Right atrium auricular region (tissue), 2 donors: ENCODE measurements at regions not wholly inside any gene's neighbourhood (a gene's known extent, or its start where the extent isn't known, plus 50 kb on each side); places are given as distances from the start of the nearest gene placed in this dataset.

Source experiments
- DNase-seq: peaks from one replicate; pipeline ENCODE4 v3.0.0-alpha.2; 2019; ENCODE audit warnings: low spot score
- H3K27ac ChIP-seq, 2 donors: fragments of 200-600 bp; sonication (generic); 1 replicate in 1 of 2; 2 replicates in 1 of 2; pipeline ENCODE4 v1.5.1; 2016 to 2019
- H3K27me3 ChIP-seq, 2 donors: fragments of 200-600 bp; sonication (generic); one replicate each; pipeline versions ENCODE4 v1.5.1 to v1.6.0; 2017 to 2019
- H3K36me3 ChIP-seq: fragments of 200-600 bp; sonication (generic); one replicate; pipeline ENCODE4 v1.5.1; 2016
- H3K4me1 ChIP-seq, 2 donors: fragments of 200-600 bp; sonication (generic); one replicate each; pipeline versions ENCODE4 v1.5.1 to v1.6.0; 2017 to 2019
- H3K4me3 ChIP-seq, 2 donors: fragments of 200-600 bp; sonication (generic); 1 replicate in 1 of 2; 2 replicates in 1 of 2; pipeline ENCODE4 v1.5.1; 2017 to 2019; ENCODE audit warnings: mild to moderate bottlenecking in 1 of 2, moderate library complexity in 1 of 2
- H3K9me3 ChIP-seq, 2 donors: fragments of 200-600 bp; sonication (generic); one replicate each; pipeline ENCODE4 v1.5.1; 2019
- TF ChIP-seq, protein P1 (sequence below), 2 donors: fragments of 200-600 bp; sonication (generic); IDR thresholded peaks; one replicate each; pipeline ENCODE4 v1.5.1; 2019; ENCODE audit warnings: antibody characterized with exemption in 2 of 2

DNA sequence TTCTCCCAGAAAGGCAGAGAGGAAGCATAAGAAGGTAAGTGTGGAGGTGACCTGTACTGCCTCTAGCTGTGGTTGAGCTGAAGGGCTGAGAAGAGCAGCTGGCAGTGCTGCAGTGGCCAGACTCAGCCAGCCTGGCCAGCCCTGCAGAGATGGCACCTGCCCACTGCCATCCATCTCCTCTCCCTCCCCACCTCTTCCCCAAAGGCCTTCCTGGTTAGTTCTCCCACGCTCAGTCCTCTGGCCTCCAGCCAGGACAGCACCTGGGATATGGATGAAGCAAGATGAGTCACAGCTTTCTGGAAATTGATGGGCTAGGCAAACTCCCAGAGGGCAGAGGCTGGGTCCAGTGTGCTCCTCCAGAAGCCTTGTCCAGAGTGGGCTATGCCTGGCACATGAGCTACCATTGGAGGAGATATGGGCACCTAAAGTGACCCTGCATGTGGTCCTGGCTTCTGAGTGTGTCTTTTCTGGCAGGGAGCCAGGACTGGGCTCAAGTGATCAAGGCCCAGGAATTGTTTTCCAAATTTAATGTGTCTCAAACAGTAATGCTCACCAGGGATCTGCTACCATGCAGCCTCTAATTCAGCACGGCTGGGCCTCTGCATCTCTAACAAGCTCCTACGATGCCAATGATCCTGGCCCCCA, 81.0 kb upstream of the CACUL1 start:
- no peaks in the 10 kb centered on the region for H3K9me3 ChIP-seq
- H3K4me3 ChIP-seq = no peak overlapping the region
- H3K36me3 ChIP-seq = no peaks in the 10 kb centered on the region
- H3K27me3 ChIP-seq = no peaks in the 10 kb centered on the region
- H3K4me1 ChIP-seq = peaks cover 0 to 9% of the 10 kb centered on the region in 2 donors
- no peak overlapping the region for H3K27ac ChIP-seq
- TF ChIP-seq, protein P1, sequence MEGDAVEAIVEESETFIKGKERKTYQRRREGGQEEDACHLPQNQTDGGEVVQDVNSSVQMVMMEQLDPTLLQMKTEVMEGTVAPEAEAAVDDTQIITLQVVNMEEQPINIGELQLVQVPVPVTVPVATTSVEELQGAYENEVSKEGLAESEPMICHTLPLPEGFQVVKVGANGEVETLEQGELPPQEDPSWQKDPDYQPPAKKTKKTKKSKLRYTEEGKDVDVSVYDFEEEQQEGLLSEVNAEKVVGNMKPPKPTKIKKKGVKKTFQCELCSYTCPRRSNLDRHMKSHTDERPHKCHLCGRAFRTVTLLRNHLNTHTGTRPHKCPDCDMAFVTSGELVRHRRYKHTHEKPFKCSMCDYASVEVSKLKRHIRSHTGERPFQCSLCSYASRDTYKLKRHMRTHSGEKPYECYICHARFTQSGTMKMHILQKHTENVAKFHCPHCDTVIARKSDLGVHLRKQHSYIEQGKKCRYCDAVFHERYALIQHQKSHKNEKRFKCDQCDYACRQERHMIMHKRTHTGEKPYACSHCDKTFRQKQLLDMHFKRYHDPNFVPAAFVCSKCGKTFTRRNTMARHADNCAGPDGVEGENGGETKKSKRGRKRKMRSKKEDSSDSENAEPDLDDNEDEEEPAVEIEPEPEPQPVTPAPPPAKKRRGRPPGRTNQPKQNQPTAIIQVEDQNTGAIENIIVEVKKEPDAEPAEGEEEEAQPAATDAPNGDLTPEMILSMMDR (IDR thresholded peaks at IDR 0.05) = no peak
- no peak for DNase-seq

DNA sequence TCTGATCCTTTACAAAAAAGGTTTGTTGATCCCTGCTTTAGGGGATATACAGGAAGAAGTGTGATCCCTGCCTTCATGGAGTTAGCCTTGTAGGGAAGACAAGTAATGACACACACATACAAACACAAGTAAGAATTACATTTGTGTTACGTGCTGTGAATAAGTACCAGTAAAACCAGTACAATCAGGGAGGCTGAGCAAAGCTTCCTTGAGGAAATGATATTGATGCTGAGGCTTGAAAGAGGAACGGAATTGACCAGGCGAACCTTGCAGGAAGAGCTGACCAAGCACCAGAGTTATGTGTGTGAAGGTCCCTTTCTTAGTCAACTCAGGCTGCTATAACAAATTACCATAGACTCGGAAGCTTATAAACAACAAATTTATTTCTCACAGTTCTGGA, 83.6 kb upstream of the CACUL1 start:
- H3K27ac ChIP-seq = no peak overlapping the region
- TF ChIP-seq, protein P1 (IDR thresholded peaks at IDR 0.05) = no peak
- no peak overlapping the region for H3K4me3 ChIP-seq
- DNase-seq = no peak
- H3K9me3 ChIP-seq = no peaks in the 10 kb centered on the region
- H3K36me3 ChIP-seq = no peaks in the 10 kb centered on the region
- H3K4me1 ChIP-seq = no peaks in the 10 kb centered on the region
- H3K27me3 ChIP-seq = no peaks in the 10 kb centered on the region

DNA sequence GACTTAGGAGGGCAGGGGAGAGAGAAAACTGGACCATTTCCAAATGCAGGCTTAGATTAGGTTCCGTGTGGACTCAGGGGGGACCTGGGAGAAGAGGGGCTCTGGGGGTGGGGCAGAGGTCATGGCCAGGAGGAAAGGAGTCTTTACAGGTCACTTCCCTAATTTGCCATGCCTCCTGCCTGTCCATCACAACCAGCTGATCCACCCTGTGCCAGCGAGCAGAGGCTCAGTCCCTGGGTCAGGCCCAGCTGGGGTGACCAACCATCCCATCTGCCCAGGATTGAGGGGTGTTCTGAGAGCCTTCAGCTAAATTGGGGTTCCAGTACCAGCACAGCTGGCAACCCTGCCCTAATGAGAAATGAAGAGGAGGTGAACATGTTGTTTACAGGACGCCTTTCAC, 84.6 kb upstream of the CACUL1 start:
- TF ChIP-seq, protein P1 (IDR thresholded peaks at IDR 0.05) = no peak
- Histone ChIP-seq H3K4me1 (no peaks in the 10 kb centered on the region), H3K4me3 (no peak overlapping the region), H3K27me3 (no peaks in the 10 kb centered on the region), H3K36me3 (no peaks in the 10 kb centered on the region), H3K27ac (no peak overlapping the region), H3K9me3 (no peaks in the 10 kb centered on the region)
- no peak for DNase-seq

DNA sequence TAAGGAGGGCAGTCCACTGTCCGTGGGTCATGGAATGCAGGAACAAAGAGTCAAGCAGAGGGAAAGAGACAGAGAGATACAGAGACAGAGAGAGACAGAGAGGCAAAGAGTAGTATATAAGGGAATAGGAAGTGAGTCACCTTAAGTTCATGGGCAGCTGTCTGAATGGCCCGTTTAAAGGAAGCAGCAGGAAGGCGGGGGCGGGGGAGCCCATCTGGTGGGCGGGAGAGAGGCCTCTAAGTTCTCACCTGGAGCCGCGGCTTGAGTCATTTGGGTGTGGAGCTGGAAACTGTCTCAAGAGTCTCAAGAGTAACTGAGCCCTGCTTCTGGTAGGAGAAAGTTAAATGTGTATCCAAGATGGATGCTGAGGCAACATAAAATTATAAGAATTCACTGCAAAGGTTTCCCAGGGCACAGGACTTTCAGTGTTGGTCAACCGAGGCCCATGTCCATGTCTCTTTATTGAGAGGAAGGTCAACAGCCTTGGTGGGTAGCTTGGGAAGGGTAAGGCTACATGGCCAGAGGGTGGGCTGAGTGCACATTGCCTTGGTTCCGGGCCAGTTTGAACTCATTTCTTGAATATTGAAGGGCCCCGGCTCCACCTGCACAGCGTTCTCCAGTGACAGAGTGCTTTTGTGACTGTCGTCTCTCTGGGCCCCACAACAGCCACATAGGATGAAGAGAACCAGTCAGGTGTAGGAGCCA, 85.5 kb upstream of the CACUL1 start:
- DNase-seq = no peak
- H3K27me3 ChIP-seq = no peaks in the 10 kb centered on the region
- H3K27ac ChIP-seq = no peak overlapping the region
- peaks cover 0 to 4% of the 10 kb centered on the region in 2 donors for H3K4me1 ChIP-seq
- no peak overlapping the region for H3K4me3 ChIP-seq
- no peaks in the 10 kb centered on the region for H3K9me3 ChIP-seq
- no peaks in the 10 kb centered on the region for H3K36me3 ChIP-seq
- TF ChIP-seq, protein P1 (IDR thresholded peaks at IDR 0.05) = no peak

DNA sequence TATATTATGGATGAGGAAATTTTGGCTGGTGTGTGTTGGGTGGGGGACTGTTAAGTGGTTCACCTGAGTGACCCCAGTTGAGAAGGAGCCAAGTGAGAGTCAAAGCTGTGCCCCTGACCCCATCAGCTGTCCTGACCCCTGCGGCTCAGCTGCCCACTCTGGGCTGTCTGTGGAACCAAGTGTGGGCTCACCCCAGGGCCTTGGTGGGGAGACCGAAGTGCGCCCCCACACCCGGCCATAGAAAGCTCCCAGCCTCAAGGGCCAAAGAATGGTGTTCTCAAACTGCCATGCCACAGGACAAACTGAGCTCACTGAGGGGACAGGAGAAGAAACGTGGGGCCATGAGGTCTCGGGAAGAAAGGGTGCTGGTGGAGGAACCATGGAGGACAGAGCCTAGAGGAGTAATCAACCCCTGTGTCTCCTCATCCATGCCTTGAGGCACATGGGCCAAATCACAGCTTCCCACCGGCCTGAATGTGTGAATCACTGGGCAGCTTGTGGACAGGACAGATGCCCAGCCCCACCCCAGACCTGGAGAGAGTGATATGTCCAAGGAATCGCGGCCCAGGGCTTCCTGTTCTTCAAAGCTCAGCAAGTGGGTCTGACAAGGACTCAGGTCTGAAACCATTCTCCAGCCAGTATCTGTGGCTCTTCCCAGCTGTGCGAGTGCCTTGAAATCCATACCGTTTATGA, 86.2 kb upstream of the CACUL1 start:
- TF ChIP-seq, protein P1 (IDR thresholded peaks at IDR 0.05) = no peak
- Histone ChIP-seq H3K27me3 (no peaks in the 10 kb centered on the region), H3K4me1 (peaks cover 0 to 5% of the 10 kb centered on the region in 2 donors), H3K9me3 (no peaks in the 10 kb centered on the region), H3K4me3 (no peak overlapping the region), H3K36me3 (no peaks in the 10 kb centered on the region), H3K27ac (no peak overlapping the region)
- DNase-seq = no peak
